ENCODE measurements at regions not wholly inside any gene's neighbourhood (a gene's known extent, or its start where the extent isn't known, plus 50 kb on each side); places are given as distances from the start of the nearest gene placed in this dataset.

DNA sequence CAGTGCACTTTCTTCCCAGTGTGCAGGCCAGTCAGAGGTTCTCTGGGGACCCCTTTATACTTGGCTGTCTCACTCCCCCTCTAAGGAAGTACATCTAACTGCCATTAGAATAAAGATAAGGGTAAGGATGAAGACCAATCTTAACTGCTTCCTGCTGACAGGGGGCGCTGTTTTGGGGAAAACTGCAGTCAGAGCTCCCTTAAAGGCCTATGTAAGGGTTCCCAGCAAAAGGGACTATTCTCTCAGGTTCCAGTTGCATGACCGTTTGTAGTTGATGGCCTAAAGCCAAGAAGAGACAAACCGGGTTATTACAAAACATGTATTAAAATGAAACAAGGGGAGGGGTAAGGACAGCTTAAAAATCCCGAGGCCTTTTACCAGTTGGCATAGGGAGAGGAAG, 115.6 kb upstream of the SPIN4 start:
- intact Hi-C loops (cut with DNase I): no loop called here
- ATAC-seq (no peak), DNase-seq (no peak)
- Histone ChIP-seq H3K27ac (ENCODE audit: low read length) (no peak overlapping the region), H3K9me3 (ENCODE audit: control insufficient read depth, low read length) (no peaks in the 10 kb centered on the region), H3K4me1 (ENCODE audit: control insufficient read depth, insufficient read depth, low read length) (no peaks in the 10 kb centered on the region), H3K4me3 (ENCODE audit: low read length) (no peak overlapping the region), H3K27me3 (ENCODE audit: control insufficient read depth, insufficient read depth) (no peaks in the 10 kb centered on the region)
- WGBS: 57% methylated on average over 4 of the region's 4 CpGs

DNA sequence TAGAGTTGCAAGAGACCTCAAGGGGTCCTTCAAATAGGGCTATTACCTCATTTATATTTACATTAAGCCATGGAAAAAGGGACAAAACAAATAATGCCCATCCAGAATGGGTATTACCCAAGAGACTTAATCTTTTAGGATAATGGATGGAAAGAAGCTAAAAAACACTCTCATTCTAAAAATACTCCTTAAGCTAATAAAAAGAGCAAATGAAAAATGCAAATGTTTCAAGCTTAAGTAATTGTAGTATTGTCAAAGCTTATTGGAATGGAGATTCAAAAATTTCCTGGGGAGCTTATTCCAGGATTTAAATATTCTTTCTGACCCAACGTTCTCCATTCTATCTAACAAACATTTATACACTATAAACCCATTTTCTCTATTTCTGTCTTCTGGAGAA, 107.8 kb upstream of the SPIN4 start:
- H3K27me3 ChIP-seq (ENCODE audit: control insufficient read depth, insufficient read depth): no peaks in the 10 kb centered on the region
- intact Hi-C loops (cut with DNase I): no loop called here
- no peak overlapping the region for H3K4me3 ChIP-seq (ENCODE audit: low read length)
- H3K9me3 ChIP-seq (ENCODE audit: control insufficient read depth, low read length): no peaks in the 10 kb centered on the region
- 57% methylated on average over 1 of the region's 1 CpG for WGBS
- no peak for ATAC-seq
- DNase-seq: no peak
- no peak overlapping the region for H3K27ac ChIP-seq (ENCODE audit: low read length)
- no peaks in the 10 kb centered on the region for H3K4me1 ChIP-seq (ENCODE audit: control insufficient read depth, insufficient read depth, low read length)

DNA sequence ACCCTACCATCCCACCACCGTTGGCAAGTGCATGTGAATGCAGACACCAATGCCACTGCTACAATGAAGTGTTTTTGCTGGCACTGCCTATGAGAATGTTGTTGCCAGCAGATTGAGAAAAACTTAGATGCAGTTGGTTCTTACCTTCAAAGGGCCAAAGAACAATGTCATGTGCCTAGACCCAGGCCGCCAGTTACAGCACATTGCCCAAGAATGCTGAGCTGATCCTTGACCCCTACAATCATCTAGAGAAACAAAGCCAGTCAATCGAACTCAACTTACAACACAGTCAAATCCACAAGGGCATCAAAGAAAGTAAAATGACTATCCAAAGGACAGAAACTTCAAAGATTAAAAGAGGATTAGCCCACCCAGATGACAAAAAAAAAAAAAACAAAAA, 102.4 kb upstream of the SPIN4 start:
- DNase-seq: no peak
- Histone ChIP-seq H3K27ac (ENCODE audit: low read length) (no peak overlapping the region), H3K4me3 (ENCODE audit: low read length) (no peak overlapping the region), H3K9me3 (ENCODE audit: control insufficient read depth, low read length) (no peaks in the 10 kb centered on the region), H3K4me1 (ENCODE audit: control insufficient read depth, insufficient read depth, low read length) (peaks cover 2% of the 10 kb centered on the region), H3K27me3 (ENCODE audit: control insufficient read depth, insufficient read depth) (no peaks in the 10 kb centered on the region)
- ATAC-seq: no peak
- intact Hi-C loops (cut with DNase I): no loop called here
- WGBS: 96% methylated on average over 3 of the region's 3 CpGs

DNA sequence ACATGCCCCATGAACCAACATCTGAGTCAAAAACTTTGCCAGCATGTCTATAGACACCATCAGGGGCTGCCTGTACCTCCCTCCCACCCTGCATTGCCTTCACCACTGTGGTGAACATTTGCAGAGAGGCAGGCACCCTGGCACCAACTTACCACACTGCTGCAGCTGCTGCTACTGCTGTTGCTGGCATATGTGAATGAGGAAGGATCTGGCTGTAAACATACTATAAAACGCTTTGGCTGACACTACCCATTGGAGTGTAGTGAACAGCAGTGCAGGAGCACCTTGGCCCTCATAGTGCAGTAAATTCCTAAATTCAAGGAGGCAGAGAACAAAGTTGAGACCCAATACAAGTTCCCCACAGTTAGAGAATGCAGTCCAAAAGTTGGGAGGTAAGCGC, 90.6 kb upstream of the SPIN4 start:
- no peak overlapping the region for H3K27ac ChIP-seq (ENCODE audit: low read length)
- H3K27me3 ChIP-seq (ENCODE audit: control insufficient read depth, insufficient read depth): no peaks in the 10 kb centered on the region
- 97% methylated on average over 2 of the region's 2 CpGs for WGBS
- H3K4me1 ChIP-seq (ENCODE audit: control insufficient read depth, insufficient read depth, low read length): no peaks in the 10 kb centered on the region
- H3K4me3 ChIP-seq (ENCODE audit: low read length): no peak overlapping the region
- H3K9me3 ChIP-seq (ENCODE audit: control insufficient read depth, low read length): no peaks in the 10 kb centered on the region
- DNase-seq (no peak), ATAC-seq (no peak)
- intact Hi-C loops (cut with DNase I): no loop called here

DNA sequence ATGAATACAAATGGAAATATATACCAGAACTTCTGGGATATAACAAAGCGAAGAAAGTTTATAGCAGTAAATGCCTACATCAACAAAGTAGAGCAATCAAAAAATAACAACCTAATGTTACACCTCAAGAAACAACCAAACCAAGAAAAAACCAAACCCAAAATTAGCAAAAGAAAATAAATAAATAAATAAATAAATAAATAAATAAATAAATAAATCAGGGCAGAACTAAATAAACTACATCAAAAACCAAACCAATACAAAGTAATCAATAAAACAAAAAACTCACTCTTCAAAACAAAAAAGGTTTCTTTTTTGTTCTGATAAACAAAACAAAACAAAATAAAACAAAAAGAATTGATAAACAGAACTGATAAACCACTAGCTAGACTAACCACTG, 88.4 kb upstream of the SPIN4 start:
- no peak for DNase-seq
- no peak for ATAC-seq
- Histone ChIP-seq H3K9me3 (ENCODE audit: control insufficient read depth, low read length) (no peaks in the 10 kb centered on the region), H3K27ac (ENCODE audit: low read length) (no peak overlapping the region), H3K27me3 (ENCODE audit: control insufficient read depth, insufficient read depth) (no peaks in the 10 kb centered on the region), H3K4me1 (ENCODE audit: control insufficient read depth, insufficient read depth, low read length) (no peaks in the 10 kb centered on the region), H3K4me3 (ENCODE audit: low read length) (no peak overlapping the region)
- intact Hi-C loops (cut with DNase I): no loop called here
- WGBS: 94% methylated on average over 1 of the region's 1 CpG

DNA sequence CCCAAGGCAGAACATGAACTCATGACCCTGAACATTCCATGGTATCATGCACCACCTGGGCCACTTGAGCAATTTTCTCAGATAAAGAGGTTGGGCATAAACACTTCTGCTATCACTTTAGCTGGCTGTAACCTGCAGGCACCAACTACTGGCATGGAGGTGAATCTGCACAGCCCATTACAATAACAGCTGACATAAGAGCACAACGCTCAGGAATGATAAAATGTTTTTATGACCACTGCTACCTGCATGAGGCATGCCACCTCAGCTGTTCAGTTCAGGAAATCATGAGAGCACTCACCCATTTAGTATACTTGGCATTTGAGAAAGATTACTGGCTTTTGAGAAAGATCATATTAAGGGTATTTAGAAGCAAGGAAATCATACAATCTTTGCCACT, 85.7 kb upstream of the SPIN4 start:
- Histone ChIP-seq H3K4me1 (ENCODE audit: control insufficient read depth, insufficient read depth, low read length) (no peaks in the 10 kb centered on the region), H3K27ac (ENCODE audit: low read length) (no peak overlapping the region), H3K27me3 (ENCODE audit: control insufficient read depth, insufficient read depth) (no peaks in the 10 kb centered on the region), H3K4me3 (ENCODE audit: low read length) (no peak overlapping the region), H3K9me3 (ENCODE audit: control insufficient read depth, low read length) (no peaks in the 10 kb centered on the region)
- WGBS: 80% methylated on average over 1 of the region's 1 CpG
- ATAC-seq (no peak), DNase-seq (no peak)
- intact Hi-C loops (cut with DNase I): no loop called here

DNA sequence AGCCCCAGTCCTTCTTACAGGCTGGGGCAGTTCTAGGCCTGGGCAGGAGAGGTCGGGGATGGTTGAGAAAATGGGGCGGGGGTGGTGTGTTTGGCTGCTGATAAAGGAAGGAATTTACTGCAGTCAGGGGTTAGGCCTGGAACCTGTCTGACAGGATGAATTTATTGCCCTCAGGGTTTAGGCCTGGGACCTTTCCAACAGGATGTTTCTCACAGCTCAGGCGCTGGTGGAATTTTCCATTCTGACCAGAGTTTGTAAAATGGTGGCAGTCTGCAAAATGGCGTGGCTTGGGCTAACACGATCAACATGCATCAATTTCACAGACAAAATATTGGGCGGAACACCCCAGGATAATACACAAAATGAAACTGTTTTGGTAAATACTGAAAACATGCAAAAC, 83.5 kb upstream of the SPIN4 start:
- DNase-seq: no peak

DNA sequence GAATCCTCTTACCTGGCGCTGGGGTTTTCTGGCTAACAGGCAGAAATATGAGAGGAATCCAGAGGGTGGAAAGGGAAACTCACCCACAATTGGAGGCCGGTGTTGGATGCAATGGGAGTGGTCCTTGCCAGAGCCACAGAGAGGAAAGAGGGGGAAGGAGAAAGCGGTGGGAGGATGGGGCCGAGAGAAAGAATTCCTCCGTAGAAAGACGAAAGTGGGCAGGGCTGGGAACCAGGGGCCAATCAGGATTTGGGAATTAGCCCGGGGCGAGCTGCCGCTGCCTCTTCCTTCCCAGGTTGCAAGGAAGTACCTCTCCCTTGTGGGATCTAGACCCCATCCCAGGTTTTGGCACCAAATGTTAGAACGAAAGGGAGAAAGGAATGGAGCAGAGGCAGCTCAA, 83.1 kb upstream of the SPIN4 start:
- no peak overlapping the region for H3K27ac ChIP-seq (ENCODE audit: low read length)
- no peak for DNase-seq
- no peaks in the 10 kb centered on the region for H3K9me3 ChIP-seq (ENCODE audit: control insufficient read depth, low read length)
- no peaks in the 10 kb centered on the region for H3K27me3 ChIP-seq (ENCODE audit: control insufficient read depth, insufficient read depth)
- no peaks in the 10 kb centered on the region for H3K4me1 ChIP-seq (ENCODE audit: control insufficient read depth, insufficient read depth, low read length)
- WGBS: 93% methylated on average over 10 of the region's 10 CpGs
- intact Hi-C loops (cut with DNase I): no loop called here
- ATAC-seq: no peak
- no peak overlapping the region for H3K4me3 ChIP-seq (ENCODE audit: low read length)

More for the DNA sequence above, 83.5 kb upstream of the SPIN4 start:
- no peaks in the 10 kb centered on the region for H3K9me3 ChIP-seq (ENCODE audit: control insufficient read depth, low read length)
- H3K4me3 ChIP-seq (ENCODE audit: low read length): no peak overlapping the region
- H3K27ac ChIP-seq (ENCODE audit: low read length): no peak overlapping the region
- no peak for ATAC-seq
- no peaks in the 10 kb centered on the region for H3K4me1 ChIP-seq (ENCODE audit: control insufficient read depth, insufficient read depth, low read length)
- intact Hi-C loops (cut with DNase I): no loop called here
- 83% methylated on average over 6 of the region's 6 CpGs for WGBS
- no peaks in the 10 kb centered on the region for H3K27me3 ChIP-seq (ENCODE audit: control insufficient read depth, insufficient read depth)

DNA sequence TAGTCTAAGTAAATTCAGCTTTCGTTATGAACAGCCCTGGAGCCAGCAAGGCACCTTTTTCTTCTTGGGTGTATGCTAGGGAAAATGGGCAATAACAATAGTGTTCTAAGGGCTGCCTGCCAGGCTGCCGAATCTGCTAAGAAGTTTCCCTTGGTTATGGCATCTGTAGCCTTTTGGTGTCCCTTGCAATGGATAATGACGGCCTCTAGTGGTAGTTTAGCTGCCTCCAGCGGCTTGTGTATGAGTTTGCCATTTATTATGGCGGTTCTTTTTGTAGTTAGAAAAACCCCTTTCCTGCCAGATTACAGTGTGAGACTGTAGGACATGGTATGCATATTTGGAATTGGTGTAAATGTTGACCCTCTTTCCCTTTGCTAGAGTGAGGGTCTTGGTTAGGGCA, 78.9 kb upstream of the SPIN4 start:
- DNase-seq (no peak), ATAC-seq (no peak)
- no peak overlapping the region for H3K4me3 ChIP-seq (ENCODE audit: low read length)
- WGBS: 88% methylated on average over 5 of the region's 5 CpGs
- no peaks in the 10 kb centered on the region for H3K9me3 ChIP-seq (ENCODE audit: control insufficient read depth, low read length)
- no peaks in the 10 kb centered on the region for H3K4me1 ChIP-seq (ENCODE audit: control insufficient read depth, insufficient read depth, low read length)
- intact Hi-C loops (cut with DNase I): no loop called here
- no peaks in the 10 kb centered on the region for H3K27me3 ChIP-seq (ENCODE audit: control insufficient read depth, insufficient read depth)
- H3K27ac ChIP-seq (ENCODE audit: low read length): no peak overlapping the region

DNA sequence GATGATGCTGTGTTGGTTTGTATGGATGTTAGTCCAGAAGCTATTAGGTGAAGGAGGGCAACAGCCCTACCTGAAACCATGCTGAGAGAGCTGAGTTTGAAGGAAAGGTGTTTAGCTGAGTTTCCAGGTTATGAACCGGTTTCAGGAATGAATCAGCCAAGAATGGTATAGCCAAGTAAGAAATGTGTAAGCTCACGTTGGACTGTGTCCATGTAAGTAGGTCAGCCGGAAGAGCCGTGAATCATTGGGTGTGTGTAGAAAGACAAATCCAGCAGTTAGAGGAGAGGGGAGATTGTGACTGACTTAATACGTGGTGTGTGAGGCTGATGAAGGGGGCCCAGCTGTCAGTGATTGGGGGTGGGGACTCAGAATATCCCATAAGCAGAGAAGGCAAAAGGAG, 77.2 kb upstream of the SPIN4 start:
- no peak overlapping the region for H3K27ac ChIP-seq (ENCODE audit: low read length)
- H3K9me3 ChIP-seq (ENCODE audit: control insufficient read depth, low read length): no peaks in the 10 kb centered on the region
- no peak overlapping the region for H3K4me3 ChIP-seq (ENCODE audit: low read length)
- intact Hi-C loops (cut with DNase I): no loop called here
- DNase-seq (no peak), ATAC-seq (no peak)
- H3K4me1 ChIP-seq (ENCODE audit: control insufficient read depth, insufficient read depth, low read length): no peaks in the 10 kb centered on the region
- 89% methylated on average over 5 of the region's 5 CpGs for WGBS
- H3K27me3 ChIP-seq (ENCODE audit: control insufficient read depth, insufficient read depth): no peaks in the 10 kb centered on the region

DNA sequence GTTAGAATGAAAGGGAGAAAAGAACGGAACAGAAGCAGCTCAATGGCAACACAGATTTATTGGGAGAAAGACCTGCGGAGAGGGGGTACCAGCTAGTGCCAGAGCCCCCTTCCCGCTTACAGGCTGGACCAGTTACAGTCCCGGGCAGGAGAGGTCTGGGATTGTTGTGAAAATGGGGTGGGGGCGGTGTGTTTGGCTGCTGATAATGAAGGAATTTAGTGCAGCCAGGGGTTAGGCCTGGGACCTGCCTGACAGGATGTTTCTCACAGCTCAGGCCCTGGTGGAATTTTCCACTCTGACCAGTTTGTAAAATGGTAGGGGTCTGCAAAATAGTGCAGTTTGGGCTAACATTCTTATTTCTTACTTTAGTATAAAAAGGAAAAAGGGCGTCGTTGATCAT, 75.4 kb upstream of the SPIN4 start:
- Histone ChIP-seq H3K4me1 (ENCODE audit: control insufficient read depth, insufficient read depth, low read length) (no peaks in the 10 kb centered on the region), H3K4me3 (ENCODE audit: low read length) (no peak overlapping the region), H3K9me3 (ENCODE audit: control insufficient read depth, low read length) (no peaks in the 10 kb centered on the region), H3K27ac (ENCODE audit: low read length) (no peak overlapping the region), H3K27me3 (ENCODE audit: control insufficient read depth, insufficient read depth) (no peaks in the 10 kb centered on the region)
- intact Hi-C loops (cut with DNase I): no loop called here
- 71% methylated on average over 7 of the region's 7 CpGs for WGBS
- no peak for DNase-seq
- no peak for ATAC-seq

DNA sequence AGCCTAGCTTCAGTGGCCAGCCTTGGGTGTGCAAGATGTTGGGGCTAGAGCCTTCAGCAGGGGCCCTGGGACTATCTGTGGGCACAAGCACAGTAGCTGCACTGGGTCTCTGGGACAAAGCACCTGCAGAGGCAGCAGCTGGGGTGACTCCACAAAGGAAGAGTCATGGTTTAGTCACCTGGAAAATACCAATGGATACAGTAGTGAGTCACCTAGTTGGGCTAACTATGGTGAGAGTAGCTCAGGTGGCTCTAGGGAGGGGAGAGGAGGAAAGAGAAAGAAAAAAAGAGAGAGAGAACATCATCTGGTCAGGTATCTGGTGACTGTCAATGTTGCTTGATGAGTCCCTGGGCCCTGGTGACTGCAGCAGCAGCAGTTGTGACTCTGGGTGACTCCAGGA, 72.9 kb upstream of the SPIN4 start:
- Histone ChIP-seq H3K9me3 (ENCODE audit: control insufficient read depth, low read length) (no peaks in the 10 kb centered on the region), H3K27me3 (ENCODE audit: control insufficient read depth, insufficient read depth) (no peaks in the 10 kb centered on the region), H3K27ac (ENCODE audit: low read length) (no peak overlapping the region), H3K4me1 (ENCODE audit: control insufficient read depth, insufficient read depth, low read length) (no peaks in the 10 kb centered on the region), H3K4me3 (ENCODE audit: low read length) (no peak overlapping the region)
- DNase-seq (no peak), ATAC-seq (no peak)
- intact Hi-C loops (cut with DNase I): no loop called here

Measured in right cardiac atrium (tissue), 5 donors.